GM12878 (cell line): ENCODE measurements at regions not wholly inside any gene's neighbourhood (a gene's known extent, or its start where the extent isn't known, plus 50 kb on each side); places are given as distances from the start of the nearest gene placed in this dataset.

Experiments
- ATAC-seq: fragments of 200-7000 bp; cut with Tn5 transposase; 3 replicates; pipeline ENCODE4 v1.9.1; 2020; ENCODE audit warnings: mild to moderate bottlenecking, moderate library complexity
- BruUV-seq: library from RNA; stranded (reverse); fragments of 400-500 nt; replicated peaks from 2 replicates; lab custom pipeline; 2021; lab: Mats Ljungman, UMichigan
- CTCF ChIA-PET: fragments of 300-600 bp; sonication (Branson Sonifier 250); formaldehyde crosslinking; extraction: SDS; loops from one replicate; lab custom pipeline; 2021; ENCODE audit warnings: inconsistent platforms; lab: Yijun Ruan, JAX
- POLR2A ChIA-PET: fragments of 350-600 bp; formaldehyde crosslinking; extraction: SDS; loops from one replicate; lab custom pipeline; 2021; ENCODE audit warnings: inconsistent platforms; lab: Charles Lee
- RAD21 ChIA-PET: fragments of 300-600 bp; sonication (Branson Sonifier 250); formaldehyde crosslinking; loops from one replicate; lab custom pipeline; 2023; ENCODE audit warnings: antibody characterized with exemption; ENCODE audit not compliant: unreplicated experiment; lab: Charles Lee
- SMC1A ChIA-PET: fragments of 300-600 bp; sonication (Branson Sonifier 250); formaldehyde crosslinking; loops from one replicate; lab custom pipeline; 2023; ENCODE audit not compliant: unreplicated experiment, uncharacterized antibody; lab: Charles Lee
- DNase-seq: peaks from one replicate; pipeline ENCODE4 v3.0.0-alpha.2; 2011; ENCODE audit warnings: low read depth, low spot score
- FAIRE-seq: peaks from 3 replicates; lab custom pipeline; 2011; peaks lifted over from hg19 to GRCh38; lab: Jason Lieb, UNC
- H2AFZ ChIP-seq: 2 replicates; pipeline ENCODE4 v1.6.0; 2011; ENCODE audit warnings: low read depth, low read length, control low read depth; ENCODE audit not compliant: control insufficient read depth
- H3K27ac ChIP-seq: 2 replicates; pipeline ENCODE4 v1.5.1; 2011; ENCODE audit warnings: control low read depth; ENCODE audit not compliant: control insufficient read depth, insufficient read depth
- H3K27me3 ChIP-seq, 2 experiments: replicated peaks in 1 of 2; 2 replicates each; pipeline versions ENCODE4 v1.6.0 to v1.6.1; 2011; ENCODE audit warnings: low read length in 1 of 2; ENCODE audit not compliant: control insufficient read depth in 2 of 2, insufficient read depth in 2 of 2
- H3K36me3 ChIP-seq, 2 experiments: 2 replicates each; pipeline ENCODE4 v1.5.1; 2011; ENCODE audit warnings: low read length in 1 of 2; ENCODE audit not compliant: control insufficient read depth in 2 of 2, insufficient read depth in 2 of 2
- H3K4me1 ChIP-seq: 2 replicates; pipeline ENCODE4 v1.6.1; 2011; ENCODE audit warnings: mild to moderate bottlenecking, low read length, moderate library complexity, mixed read lengths; ENCODE audit not compliant: control insufficient read depth, insufficient read depth
- H3K4me2 ChIP-seq: 2 replicates; pipeline ENCODE4 v1.6.0; 2011; ENCODE audit warnings: control low read depth; ENCODE audit not compliant: control insufficient read depth, insufficient read depth
- H3K4me3 ChIP-seq: fragments of 200-600 bp; sonication (generic); 2 replicates; pipeline ENCODE4 v1.5.1; 2016
- H3K79me2 ChIP-seq: 2 replicates; pipeline ENCODE4 v1.6.0; 2011; ENCODE audit warnings: low read length; ENCODE audit not compliant: control insufficient read depth, insufficient read depth
- H3K9ac ChIP-seq: 2 replicates; pipeline ENCODE4 v1.8.0; 2011; ENCODE audit warnings: low read length, control low read depth, mixed read lengths; ENCODE audit not compliant: control insufficient read depth, insufficient read depth
- H3K9me3 ChIP-seq: replicated peaks from 3 replicates; pipeline ENCODE4 v1.5.1; 2011; ENCODE audit warnings: mild to moderate bottlenecking, low read length; ENCODE audit not compliant: control insufficient read depth, insufficient read depth
- H4K20me1 ChIP-seq: 2 replicates; pipeline ENCODE4 v1.6.0; 2011; ENCODE audit not compliant: control insufficient read depth, insufficient read depth
- BMI1 ChIP-seq: fragments of 450-650 bp; IDR thresholded peaks from 2 replicates; pipeline ENCODE4 v1.6.1; 2016; ENCODE audit warnings: mild to moderate bottlenecking, moderate library complexity, borderline replicate concordance
- E2F4 ChIP-seq: IDR thresholded peaks from 2 replicates; pipeline ENCODE4 v1.6.1; 2012; ENCODE audit warnings: low read depth, low read length, improper control_type of control experiment
- ELK1 ChIP-seq: IDR thresholded peaks from 2 replicates; pipeline ENCODE4 v1.6.1; 2012; ENCODE audit warnings: low read depth, low read length, improper control_type of control experiment
- IKZF1 ChIP-seq: fragments of 450-650 bp; conservative IDR thresholded peaks from 2 replicates; pipeline ENCODE4 v1.6.1; 2017; ENCODE audit warnings: antibody characterized with exemption, mild to moderate bottlenecking
- LARP7 ChIP-seq: fragments of 450-650 bp; IDR thresholded peaks from 2 replicates; pipeline ENCODE4 v1.6.1; 2017; ENCODE audit warnings: mild to moderate bottlenecking
- MYC ChIP-seq: IDR thresholded peaks from 2 replicates; pipeline ENCODE4 v1.6.1; 2011; ENCODE audit warnings: mild to moderate bottlenecking, low read length, moderate library complexity, inconsistent platforms; ENCODE audit not compliant: insufficient read depth, insufficient replicate concordance, insufficient read length, severe bottlenecking
- PBX3 ChIP-seq: IDR thresholded peaks from 2 replicates; pipeline ENCODE4 v1.6.1; 2011; ENCODE audit warnings: mild to moderate bottlenecking, low read depth, low read length, moderate library complexity; ENCODE audit not compliant: insufficient replicate concordance
- POLR2AphosphoS2 ChIP-seq: IDR thresholded peaks from 2 replicates; pipeline ENCODE4 v1.6.1; 2011; ENCODE audit warnings: low read depth, mild to moderate bottlenecking, low read length, improper control_type of control experiment, moderate library complexity
- RCOR1 ChIP-seq: conservative IDR thresholded peaks from 2 replicates; pipeline ENCODE4 v1.6.1; 2012; ENCODE audit warnings: low read depth, low read length, improper control_type of control experiment
- TAF1 ChIP-seq: IDR thresholded peaks from 2 replicates; pipeline ENCODE4 v1.6.1; 2011; ENCODE audit warnings: mild to moderate bottlenecking, low read depth, low read length, borderline replicate concordance
- ZBTB40 ChIP-seq: fragments of 450-650 bp; IDR thresholded peaks from 2 replicates; pipeline ENCODE4 v1.6.1; 2016; ENCODE audit warnings: mild to moderate bottlenecking, moderate library complexity, borderline replicate concordance
- WGBS: methylation state at CpG from one replicate; pipeline ENCODE4 v1.1.6; 2016; ENCODE audit warnings: low lambda C conversion rate; ENCODE audit not compliant: insufficient replicate concordance, insufficient coverage; ENCODE audit errors: missing lambda C conversion rate; 5-methylcytosine and 5-hydroxymethylcytosine counted together
- in situ Hi-C: fragments of 300-500 bp; cut with MboI; formaldehyde crosslinking; loops from 9 replicates; pipeline ENCODE4 v1.14.3; 2018; ENCODE audit warnings: mixed read lengths
- intact Hi-C: fragments of 100-400 bp; cut with micrococcal nuclease; formaldehyde crosslinking; loops from one replicate; pipeline ENCODE4 v1.14.2; 2022; ENCODE audit not compliant: unreplicated experiment

GRCh38 chr2:176473851-176474250 is 204.6 kb downstream of the MTX2 start (continued):
- no peak for TF ChIP-seq E2F4
- TF ChIP-seq BMI1 = no peak
- TF ChIP-seq ELK1 = no peak

- H3K36me3 ChIP-seq = no peaks in the 10 kb centered on the region
- no peak overlapping the region for H3K4me2 ChIP-seq
- H3K9me3 ChIP-seq = no peaks in the 10 kb centered on the region
- H3K27me3 ChIP-seq = no peaks in the 10 kb centered on the region; a peak in 1 of 4 replicates
- H3K9ac ChIP-seq = no peak overlapping the region
- intact Hi-C loops (no loop called here), in situ Hi-C loops (no loop called here)
- BruUV-seq = no TSS peak
- no peak overlapping the region for H3K4me3 ChIP-seq
- ChIA-PET RAD21 (no interaction called here), POLR2A (no interaction called here), SMC1A (interaction anchor here (1.1 kb wide), 1 partner anchor 8 kb away, joined by 3 read pairs; no protein-coding TSS in a partner anchor), CTCF (interaction anchor here (0.7 to 2.0 kb wide), 2 partner anchors 16 to 77 kb away, joined by 3 to 7 read pairs; no protein-coding TSS in a partner anchor)
- DNase-seq (no peak), ATAC-seq (no peak), FAIRE-seq (no peak)
- no peak overlapping the region for H2AFZ ChIP-seq
- no peak overlapping the region for H3K27ac ChIP-seq
- no peaks in the 10 kb centered on the region for H4K20me1 ChIP-seq
- no peak for TF ChIP-seq TAF1
- TF ChIP-seq IKZF1 = no peak
- TF ChIP-seq POLR2AphosphoS2 = no peak
- no peak for TF ChIP-seq PBX3
- no peak for TF ChIP-seq MYC
- TF ChIP-seq LARP7 = no peak
- TF ChIP-seq ZBTB40 = no peak
- no peak for TF ChIP-seq RCOR1
- no peaks in the 10 kb centered on the region; the same call in 1 of the 2 replicates for H3K4me1 ChIP-seq
- WGBS = 91% methylated on average over 1 of the region's 1 CpG
- no peaks in the 10 kb centered on the region for H3K79me2 ChIP-seq
Observed at GRCh38 chr2:176477336-176477735, 208.1 kb downstream of the MTX2 start.
